LNCaP clone FGC (cell line): ENCODE measurements at regions not wholly inside any gene's neighbourhood (a gene's known extent, or its start where the extent isn't known, plus 50 kb on each side); places are given as distances from the start of the nearest gene placed in this dataset.

ENCODE experiments used
- DNase-seq: peaks from one replicate; pipeline ENCODE4 v3.0.0-alpha.2; 2011; ENCODE audit warnings: low read depth
- H3K4me3 ChIP-seq: 2 replicates; pipeline ENCODE4 v1.5.1; 2011; ENCODE audit warnings: mild to moderate bottlenecking, low read depth, low read length, control low read depth
- CTCF ChIP-seq: IDR thresholded peaks from 2 replicates; pipeline ENCODE4 v1.5.1; 2012; ENCODE audit warnings: mild to moderate bottlenecking; ENCODE audit not compliant: control insufficient read depth, insufficient read depth; ENCODE audit errors: extremely low read depth

DNA sequence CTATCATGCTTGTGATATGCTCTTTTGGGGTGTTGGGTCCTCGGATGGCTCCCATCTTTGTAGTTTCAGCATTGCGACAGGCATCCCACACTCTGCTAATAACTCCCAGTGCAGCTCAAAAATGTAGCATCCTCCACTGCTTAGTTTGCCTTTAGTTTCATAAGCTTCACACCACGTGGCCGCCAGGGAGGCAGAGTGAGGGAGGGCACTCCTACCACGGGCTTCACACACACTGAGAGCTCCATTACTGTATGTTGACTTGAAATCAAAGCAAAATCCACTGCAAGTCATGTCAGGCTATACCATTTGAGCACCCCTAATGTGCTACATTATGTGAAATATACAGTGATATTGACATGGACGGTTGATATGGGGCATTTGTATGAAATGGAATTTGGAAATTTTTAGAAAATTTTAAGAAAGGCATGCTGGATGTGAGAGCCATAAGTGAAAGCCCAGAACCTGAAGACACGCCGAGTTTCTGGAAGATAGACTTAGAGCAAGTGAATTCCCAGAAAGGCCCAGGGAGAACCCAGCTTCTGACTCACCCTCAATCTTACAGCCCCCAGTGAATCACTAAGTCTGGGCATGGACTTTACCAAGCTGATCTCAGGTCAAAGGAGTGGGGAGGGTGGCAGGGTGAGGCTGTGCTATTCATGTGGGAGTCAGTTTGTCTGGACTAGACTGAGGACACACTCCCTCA, 94.1 kb downstream of the HSPH1 start:
- H3K4me3 ChIP-seq = no peak overlapping the region
- no peak for DNase-seq
- TF ChIP-seq CTCF = no peak

GRCh38 chr13:31064636-31065035, 97.1 kb downstream of the HSPH1 start:
- DNase-seq = no peak
- no peak overlapping the region for H3K4me3 ChIP-seq
- no peak for TF ChIP-seq CTCF

DNA sequence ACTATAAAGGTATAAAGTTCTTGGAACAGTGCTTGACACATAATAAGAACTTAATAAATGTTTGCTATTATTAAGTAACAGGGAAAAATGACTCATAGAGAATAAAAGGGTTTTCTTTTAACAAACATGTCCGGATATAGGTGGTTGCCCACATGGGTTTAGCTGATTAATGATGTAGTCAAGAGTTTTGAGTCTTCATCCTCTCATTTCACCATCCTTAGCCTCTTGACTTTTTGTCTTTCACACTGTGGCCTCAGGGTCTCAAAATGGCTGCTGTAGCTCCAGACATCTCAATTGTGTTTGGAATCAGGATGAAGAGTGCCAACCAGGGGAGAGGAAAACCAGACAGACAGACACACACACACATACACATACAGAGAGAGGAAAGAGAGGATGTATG, 97.9 kb downstream of the HSPH1 start:
- DNase-seq = no peak
- H3K4me3 ChIP-seq = no peak overlapping the region
- TF ChIP-seq CTCF = no peak

DNA sequence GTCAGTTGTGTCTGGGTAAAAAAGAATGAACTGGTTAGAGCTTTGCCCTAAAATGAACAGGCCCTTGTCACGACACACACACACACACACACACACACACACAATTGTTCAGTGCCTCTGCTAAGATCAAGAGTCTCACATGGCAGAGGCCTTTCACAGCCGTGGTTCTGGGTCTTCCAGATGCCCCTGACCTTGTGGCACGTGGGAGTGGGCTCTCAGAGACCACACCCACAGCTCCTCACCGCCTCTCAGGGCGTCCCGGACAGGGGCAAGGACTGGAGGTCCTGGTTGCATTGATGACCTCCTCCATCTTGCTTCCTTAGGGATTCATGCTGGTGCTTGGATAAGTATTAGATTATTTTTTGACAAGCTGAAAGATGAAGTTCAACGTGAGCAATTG, 101.0 kb downstream of the HSPH1 start:
- no peak for DNase-seq
- H3K4me3 ChIP-seq = no peak overlapping the region
- no peak for TF ChIP-seq CTCF

- no peak overlapping the region for H3K4me3 ChIP-seq
- no peak for TF ChIP-seq CTCF
- no peak for DNase-seq
Observed at GRCh38 chr13:31060220-31060619, 101.5 kb downstream of the HSPH1 start.

DNA sequence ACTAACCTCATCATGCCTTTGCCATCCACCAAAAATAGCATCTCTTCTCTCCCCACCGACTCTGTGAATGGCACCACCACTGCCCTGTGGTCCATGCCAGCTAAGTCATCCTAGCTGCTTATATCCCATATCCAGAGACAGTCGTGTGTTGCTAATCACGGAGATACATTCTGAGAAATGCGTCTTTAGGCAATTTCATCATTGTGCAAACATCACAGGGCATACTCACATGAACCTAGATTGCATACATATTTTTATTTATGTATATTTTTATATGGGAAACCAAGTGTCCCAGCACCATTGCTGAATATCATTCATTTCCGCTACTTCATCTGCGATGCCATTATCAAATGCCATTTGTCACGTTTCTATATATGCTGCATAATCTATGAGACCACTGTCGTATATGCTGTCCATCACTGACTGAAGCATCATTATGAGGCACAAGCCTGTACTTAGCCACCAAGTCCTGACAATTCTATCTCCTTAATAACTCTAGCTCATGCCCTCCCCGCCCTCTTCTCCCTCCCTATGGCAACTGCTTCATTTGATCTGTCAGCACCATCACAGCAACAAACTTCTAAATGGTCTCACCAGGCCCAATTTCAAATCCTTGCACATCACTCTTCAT, 104.2 kb downstream of the HSPH1 start:
- TF ChIP-seq CTCF = no peak
- no peak overlapping the region for H3K4me3 ChIP-seq
- DNase-seq = no peak
